ENCODE measurements at regions not wholly inside any gene's neighbourhood (a gene's known extent, or its start where the extent isn't known, plus 50 kb on each side); places are given as distances from the start of the nearest gene placed in this dataset.

- Histone ChIP-seq H3K56ac (replicated peaks; ENCODE audit: insufficient read length, low read depth, low read length) (no peak overlapping the region), H3K9me3 (ENCODE audit: insufficient read depth in 2 of 2, low read depth in 1 of 2, low read length in 1 of 2) (peaks cover 5 to 9% of the 10 kb centered on the region in 2 experiments; a peak in 3 of 4 replicates), H4K20me1 (replicated peaks in 1 of 2; ENCODE audit: control insufficient read depth in 1 of 2, insufficient read depth in 2 of 2, low read length in 2 of 2) (no peaks in the 10 kb centered on the region), H3K14ac (ENCODE audit: insufficient read length) (no peak overlapping the region), H3K9ac (replicated peaks in 1 of 4; ENCODE audit: extremely low read depth in 1 of 4, low read depth in 3 of 4, low read length in 3 of 4) (no peak overlapping the region), H3K36me3 (ENCODE audit: control insufficient read depth in 2 of 4, insufficient read depth in 4 of 4, low read length in 3 of 4) (no peaks in the 10 kb centered on the region), H3K4me1 (replicated peaks in 1 of 4; ENCODE audit: control insufficient read depth in 3 of 4, insufficient read depth in 4 of 4, low read length in 3 of 4) (no peaks in the 10 kb centered on the region), H2AFZ (ENCODE audit: low read length) (no peak overlapping the region), H3K4me3 (ENCODE audit: extremely low read depth in 1 of 4, insufficient read depth in 2 of 4, low read depth in 3 of 4, low read length in 4 of 4) (no peak overlapping the region), H2BK12ac (ENCODE audit: low read depth, low read length) (no peak overlapping the region), H4K91ac (replicated peaks; ENCODE audit: insufficient read length, low read length) (no peak overlapping the region), H3K23ac (ENCODE audit: insufficient read length) (no peak overlapping the region), H3K27ac (ENCODE audit: low read depth, low read length) (no peak overlapping the region), H4K8ac (ENCODE audit: extremely low read depth, insufficient read depth, low read length) (no peak overlapping the region), H3K4ac (replicated peaks; ENCODE audit: insufficient read length, low read depth, low read length) (no peak overlapping the region), H3K79me1 (ENCODE audit: low read depth, low read length) (no peaks in the 10 kb centered on the region), H2BK120ac (replicated peaks; ENCODE audit: low read depth, low read length) (no peak overlapping the region), H3K4me2 (ENCODE audit: insufficient read depth in 1 of 2, low read depth in 2 of 2, low read length in 2 of 2) (no peak overlapping the region), H3K18ac (ENCODE audit: extremely low read depth, low read length) (no peak overlapping the region), H2BK20ac (ENCODE audit: low read length) (no peak overlapping the region), H2BK15ac (ENCODE audit: low read length) (no peak overlapping the region), H3K23me2 (ENCODE audit: low read depth, low read length) (no peaks in the 10 kb centered on the region), H3K27me3 (replicated peaks in 1 of 4; ENCODE audit: control insufficient read depth in 3 of 4, extremely low read depth in 1 of 4, insufficient read depth in 3 of 4, low read length in 3 of 4) (peaks cover 0 to 1% (median 0%) of the 10 kb centered on the region in 4 experiments; a peak in 1 of 7 replicates), H2BK5ac (ENCODE audit: low read depth, low read length) (no peak overlapping the region), H3K79me2 (ENCODE audit: control insufficient read depth in 1 of 2, insufficient read depth in 2 of 2, low read length in 2 of 2) (no peaks in the 10 kb centered on the region), H2AK5ac (ENCODE audit: low read depth, low read length) (no peak overlapping the region), H4K5ac (ENCODE audit: insufficient read length, low read depth, low read length) (no peak overlapping the region)
- TF ChIP-seq KDM4A (IDR thresholded peaks at IDR 0.05; ENCODE audit: low read depth, low read length, severe bottlenecking): no peak
- TF ChIP-seq EGR1 (IDR thresholded peaks at IDR 0.05; ENCODE audit: borderline replicate concordance, low read depth, low read length): no peak
- 92% methylated on average over 7 of the region's 7 CpGs; no CpG with 5 or more reads in 1 of the 2 experiments for WGBS, 2 experiments (ENCODE audit: extremely low coverage in 1 of 2, insufficient coverage in 1 of 2, insufficient read length in 1 of 2, insufficient replicate concordance in 2 of 2, low coverage in 1 of 2, low lambda C conversion rate in 2 of 2, missing lambda C conversion rate in 1 of 2)
- no peak for DNase-seq (ENCODE audit: low read depth in 1 of 2, low spot score in 2 of 2)
- CTCF ChIA-PET (ENCODE audit: partially characterized antibody): interaction anchor here (0.5 to 1.9 kb wide), 4 partner anchors 16 to 473 kb away, joined by 3 to 5 read pairs (median 4); no protein-coding TSS in a partner anchor
- POLR2A ChIA-PET (ENCODE audit: partially characterized antibody): interaction anchor here (0.8 kb wide), 1 partner anchor 130 kb away, joined by 3 read pairs; no protein-coding TSS in a partner anchor
- FAIRE-seq: no peak
These were observed 276.5 kb upstream of the ATP5MC3 start for GRCh38 chr2:175457895-175458448.

Data from H1 (cell line).